ENCODE measurements at regions not wholly inside any gene's neighbourhood (a gene's known extent, or its start where the extent isn't known, plus 50 kb on each side); places are given as distances from the start of the nearest gene placed in this dataset.

- DNase-seq: no peak
Observed at GRCh38 chr4:71938776-71939175, 93.0 kb upstream of the NPFFR2 start.

GRCh38 chr4:71941001-71941400 lies 90.8 kb upstream of the NPFFR2 start:
- no peak for DNase-seq

- DNase-seq: no peak
Observed at GRCh38 chr4:71944956-71945355, 86.8 kb upstream of the NPFFR2 start.

GRCh38 chr4:71945791-71946190 lies 86.0 kb upstream of the NPFFR2 start:
- DNase-seq: no peak

- no peak for DNase-seq
Observed at GRCh38 chr4:71958978-71959377, 72.8 kb upstream of the NPFFR2 start.

GRCh38 chr4:71962622-71963264 lies 69.1 kb upstream of the NPFFR2 start:
- no peak for DNase-seq

GRCh38 chr4:71974681-71975080 lies 57.1 kb upstream of the NPFFR2 start:
- DNase-seq: no peak

- no peak for DNase-seq
Observed at GRCh38 chr4:71976523-71976922, 55.3 kb upstream of the NPFFR2 start.

- no peak for DNase-seq
Observed at GRCh38 chr4:71978210-71978835, 53.5 kb upstream of the NPFFR2 start.

- no peak for DNase-seq
Observed at GRCh38 chr4:71980976-71981375, 50.8 kb upstream of the NPFFR2 start.

All from retina (tissue), 1 donor.